ENCODE measurements at regions not wholly inside any gene's neighbourhood (a gene's known extent, or its start where the extent isn't known, plus 50 kb on each side); places are given as distances from the start of the nearest gene placed in this dataset.
A peak's percentile ranks its signal among the peaks of the same experiment; 100 is the strongest.

- H3K9me3 Mint-ChIP-seq, result peaks cover 30% of the 10 kb centered on the region
- H3K36me3 Mint-ChIP-seq (ENCODE audit: low read depth), result peaks cover 21% of the 10 kb centered on the region
- DNase-seq, result no peak
- CTCF ChIA-PET, result no interaction called here
- H3K27ac Mint-ChIP-seq, result no peak overlapping the region
- H3K4me1 Mint-ChIP-seq (ENCODE audit: low read depth), result no peaks in the 10 kb centered on the region
- no peaks in the 10 kb centered on the region for H3K27me3 Mint-ChIP-seq (ENCODE audit: low read depth)
- H3K4me3 Mint-ChIP-seq, result no peak overlapping the region
- intact Hi-C loops (cut with micrococcal nuclease), result no loop called here
Observed at GRCh38 chr3:67781871-67782270, 127.5 kb upstream of the SUCLG2 start.

DNA sequence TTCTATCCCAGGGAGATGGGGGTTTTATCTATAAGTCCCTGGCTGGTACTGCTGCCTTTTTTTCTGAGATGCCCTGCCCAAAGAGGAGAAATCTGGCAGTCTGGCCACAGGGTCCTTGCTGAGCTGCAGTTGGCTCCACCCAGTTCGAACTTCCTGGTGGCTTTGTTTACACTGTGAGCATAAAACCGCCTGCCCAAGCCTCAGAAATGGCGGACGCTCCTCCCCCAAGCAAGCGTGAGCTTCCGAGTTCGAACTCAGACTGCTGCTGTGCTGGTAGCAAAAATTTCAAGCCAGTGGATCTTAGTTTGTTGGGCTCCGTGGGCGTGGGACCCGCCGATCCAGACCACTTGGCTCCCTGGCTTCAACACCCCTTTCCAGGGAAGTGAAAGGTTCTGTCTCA lies 126.8 kb upstream of the SUCLG2 start:
- no peak overlapping the region for H3K4me3 Mint-ChIP-seq
- no peak for DNase-seq
- no peaks in the 10 kb centered on the region for H3K27me3 Mint-ChIP-seq (ENCODE audit: low read depth)
- peaks cover 29% of the 10 kb centered on the region for H3K9me3 Mint-ChIP-seq
- CTCF ChIA-PET, result no interaction called here
- no peak overlapping the region for H3K27ac Mint-ChIP-seq
- no peaks in the 10 kb centered on the region for H3K4me1 Mint-ChIP-seq (ENCODE audit: low read depth)
- intact Hi-C loops (cut with micrococcal nuclease), result no loop called here
- peaks cover 24% of the 10 kb centered on the region for H3K36me3 Mint-ChIP-seq (ENCODE audit: low read depth)

- no peaks in the 10 kb centered on the region for H3K27me3 Mint-ChIP-seq (ENCODE audit: low read depth)
- no peak overlapping the region for H3K27ac Mint-ChIP-seq
- intact Hi-C loops (cut with micrococcal nuclease), result no loop called here
- no peaks in the 10 kb centered on the region for H3K4me1 Mint-ChIP-seq (ENCODE audit: low read depth)
- no peak overlapping the region for H3K4me3 Mint-ChIP-seq
- peaks cover 10% of the 10 kb centered on the region for H3K36me3 Mint-ChIP-seq (ENCODE audit: low read depth)
- CTCF ChIA-PET, result no interaction called here
- no peak for DNase-seq
- peaks cover 28% of the 10 kb centered on the region for H3K9me3 Mint-ChIP-seq
Observed at GRCh38 chr3:67774676-67775075, 120.3 kb upstream of the SUCLG2 start.

GRCh38 chr3:67765575-67765974 lies 111.2 kb upstream of the SUCLG2 start:
- Mint-ChIP-seq H3K9me3 (peaks cover 38% of the 10 kb centered on the region), H3K4me1 (ENCODE audit: low read depth) (no peaks in the 10 kb centered on the region), H3K27me3 (ENCODE audit: low read depth) (no peaks in the 10 kb centered on the region), H3K36me3 (ENCODE audit: low read depth) (peaks cover 13% of the 10 kb centered on the region), H3K27ac (no peak overlapping the region), H3K4me3 (no peak overlapping the region)
- no peak for DNase-seq
- intact Hi-C loops (cut with micrococcal nuclease), result no loop called here
- CTCF ChIA-PET, result interaction anchor here (0.6 to 1.5 kb wide), 2 partner anchors 22 to 24 kb away, joined by 3 to 5 read pairs; no protein-coding TSS in a partner anchor

GRCh38 chr3:67745296-67745695 lies 90.9 kb upstream of the SUCLG2 start:
- intact Hi-C loops (cut with micrococcal nuclease), result no loop called here
- CTCF ChIA-PET, result interaction anchor here (0.6 to 1.6 kb wide), 3 partner anchors 10 to 710 kb away, joined by 3 read pairs; no protein-coding TSS in a partner anchor
- H3K4me3 Mint-ChIP-seq, result no peak overlapping the region
- DNase-seq, result no peak
- peaks cover 8% of the 10 kb centered on the region for H3K36me3 Mint-ChIP-seq (ENCODE audit: low read depth)
- H3K9me3 Mint-ChIP-seq, result peaks cover 10% of the 10 kb centered on the region
- no peak overlapping the region for H3K27ac Mint-ChIP-seq
- H3K4me1 Mint-ChIP-seq (ENCODE audit: low read depth), result peaks cover 29% of the 10 kb centered on the region
- no peaks in the 10 kb centered on the region for H3K27me3 Mint-ChIP-seq (ENCODE audit: low read depth)

- intact Hi-C loops (cut with micrococcal nuclease), result no loop called here
- Mint-ChIP-seq H3K27ac (no peak overlapping the region), H3K9me3 (peaks cover 8% of the 10 kb centered on the region), H3K36me3 (ENCODE audit: low read depth) (peaks cover 8% of the 10 kb centered on the region), H3K4me1 (ENCODE audit: low read depth) (peaks cover 35% of the 10 kb centered on the region), H3K27me3 (ENCODE audit: low read depth) (no peaks in the 10 kb centered on the region), H3K4me3 (no peak overlapping the region)
- CTCF ChIA-PET, result interaction anchor here (0.6 kb wide), 1 partner anchor 124 kb away, joined by 3 read pairs; no protein-coding TSS in a partner anchor
- DNase-seq, result no peak
Observed at GRCh38 chr3:67744699-67745098, 90.3 kb upstream of the SUCLG2 start.

DNA sequence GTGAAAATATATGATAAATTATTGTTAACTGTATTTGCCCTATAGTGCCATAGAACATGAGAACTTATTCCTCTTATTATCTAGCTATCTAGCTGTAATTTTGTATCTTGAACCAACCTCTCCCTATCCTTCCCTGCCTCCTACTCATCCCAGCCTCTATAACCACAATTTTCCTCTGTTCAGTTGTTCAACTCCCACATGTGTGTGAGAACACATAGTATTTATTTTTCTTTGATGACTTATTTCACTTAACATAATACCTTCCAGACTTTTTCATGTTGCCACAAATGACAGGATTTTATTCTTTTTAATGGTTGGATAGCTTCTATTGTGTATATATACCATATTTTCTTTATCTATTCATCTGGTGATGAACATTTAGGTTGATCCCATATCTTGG lies 85.4 kb upstream of the SUCLG2 start:
- Mint-ChIP-seq H3K36me3 (ENCODE audit: low read depth) (peaks cover 11% of the 10 kb centered on the region), H3K27me3 (ENCODE audit: low read depth) (no peaks in the 10 kb centered on the region), H3K4me3 (no peak overlapping the region), H3K9me3 (peaks cover 8% of the 10 kb centered on the region), H3K27ac (peak overlapping the region; percentile 9), H3K4me1 (ENCODE audit: low read depth) (peaks cover 66% of the 10 kb centered on the region)
- CTCF ChIA-PET, result no interaction called here
- DNase-seq, result no peak
- intact Hi-C loops (cut with micrococcal nuclease), result loop anchor here (2.0 kb wide), 2 partner anchors 55 to 741 kb away; partner anchors contain the start of gene KBTBD8

DNA sequence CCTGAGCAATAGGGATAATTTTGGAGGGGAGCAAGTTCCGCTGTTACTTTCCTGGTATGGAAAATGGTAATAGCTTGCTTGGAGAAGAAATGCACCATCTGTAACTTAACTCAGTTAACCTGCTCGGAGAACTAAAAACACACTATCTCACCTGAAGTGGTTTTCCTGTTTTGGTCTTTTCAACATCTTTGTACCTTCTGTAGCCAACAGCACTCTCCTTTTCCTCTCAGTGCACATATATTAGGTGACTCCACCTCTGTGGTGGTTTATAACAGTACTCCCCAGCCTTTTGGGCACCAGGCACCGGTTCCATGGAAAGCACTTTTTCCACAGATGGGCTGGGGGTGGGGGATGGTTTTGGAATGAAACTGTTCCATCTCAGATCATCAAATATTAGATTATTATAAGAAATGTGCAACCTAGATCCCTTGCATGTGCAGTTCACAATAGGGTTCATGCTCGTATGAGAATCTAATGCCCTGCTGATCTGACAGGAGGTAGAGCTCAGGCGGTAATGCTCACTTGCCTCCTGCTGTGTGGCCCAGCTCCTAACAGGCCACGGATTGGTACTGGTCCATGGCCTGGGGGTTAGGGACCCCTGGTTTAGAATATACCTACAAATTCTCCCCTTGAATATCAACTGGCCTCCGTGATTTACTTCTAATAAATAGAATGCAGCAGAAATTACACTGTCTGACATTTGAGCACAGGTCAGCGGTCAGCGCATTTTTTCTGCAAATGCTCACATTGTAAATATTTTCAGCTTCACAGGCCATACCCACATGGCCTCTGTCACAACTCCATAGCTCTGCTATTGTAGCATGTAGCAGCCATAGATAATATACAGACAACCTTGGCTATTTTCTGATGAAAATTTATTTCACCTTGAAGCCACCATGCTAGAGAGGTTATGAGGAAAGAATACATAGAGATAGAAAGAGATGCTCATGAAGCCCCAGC lies 83.8 kb upstream of the SUCLG2 start:
- Mint-ChIP-seq H3K9me3 (peaks cover 13% of the 10 kb centered on the region), H3K27me3 (ENCODE audit: low read depth) (no peaks in the 10 kb centered on the region), H3K4me1 (ENCODE audit: low read depth) (peaks cover 56% of the 10 kb centered on the region), H3K27ac (peak overlapping the region; percentile 42), H3K4me3 (peak overlapping the region; percentile 22), H3K36me3 (ENCODE audit: low read depth) (peaks cover 15% of the 10 kb centered on the region)
- intact Hi-C loops (cut with micrococcal nuclease), result loop anchor here (2.0 kb wide), 2 partner anchors 53 to 739 kb away; partner anchors contain the start of gene KBTBD8
- CTCF ChIA-PET, result interaction anchor here (1.0 to 1.3 kb wide), 3 partner anchors 10 to 358 kb away, joined by 3 to 4 read pairs (median 3); no protein-coding TSS in a partner anchor
- DNase-seq, result no peak

- Mint-ChIP-seq H3K36me3 (ENCODE audit: low read depth) (peaks cover 10% of the 10 kb centered on the region), H3K4me1 (ENCODE audit: low read depth) (peaks cover 56% of the 10 kb centered on the region), H3K27ac (no peak overlapping the region), H3K27me3 (ENCODE audit: low read depth) (no peaks in the 10 kb centered on the region), H3K4me3 (no peak overlapping the region), H3K9me3 (peaks cover 10% of the 10 kb centered on the region)
- intact Hi-C loops (cut with micrococcal nuclease), result no loop called here
- DNase-seq, result no peak
- CTCF ChIA-PET, result interaction anchor here (0.6 to 1.3 kb wide), 5 partner anchors 9 to 1453 kb away, joined by 3 to 4 read pairs (median 3); no protein-coding TSS in a partner anchor
Observed at GRCh38 chr3:67737140-67737539, 82.7 kb upstream of the SUCLG2 start.

DNA sequence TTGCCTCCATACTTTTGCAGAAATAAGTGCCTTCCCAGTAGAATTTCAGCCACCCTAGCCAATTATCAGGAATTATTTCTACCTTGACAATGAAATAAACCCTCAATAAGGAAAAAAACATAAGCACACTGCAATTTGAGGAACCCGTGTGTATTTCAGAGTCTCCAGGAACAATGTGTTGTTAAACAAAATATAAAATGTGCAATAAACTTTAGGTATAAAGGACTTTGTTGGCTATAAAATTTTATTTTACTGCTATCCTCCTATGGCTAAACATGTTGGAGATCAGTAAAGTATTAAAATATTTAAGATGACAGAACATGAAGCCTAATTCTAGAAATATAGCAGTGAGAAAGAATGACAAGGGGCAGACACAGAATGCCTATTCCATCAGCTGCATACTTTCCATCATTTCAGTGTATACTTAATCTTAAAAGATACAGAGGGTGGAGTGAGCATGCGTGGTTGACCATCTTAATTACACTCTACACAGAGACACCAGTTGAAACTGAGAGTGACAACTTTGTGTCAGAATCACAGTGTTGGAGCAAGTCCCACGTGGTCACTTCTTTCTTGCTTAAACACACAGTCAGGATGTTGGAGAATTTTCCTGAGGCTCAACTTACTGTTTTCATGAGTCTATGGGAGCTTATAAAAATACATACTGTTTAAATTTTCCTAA lies 79.0 kb upstream of the SUCLG2 start:
- H3K27ac Mint-ChIP-seq, result no peak overlapping the region
- no peak overlapping the region for H3K4me3 Mint-ChIP-seq
- H3K27me3 Mint-ChIP-seq (ENCODE audit: low read depth), result no peaks in the 10 kb centered on the region
- intact Hi-C loops (cut with micrococcal nuclease), result no loop called here
- CTCF ChIA-PET, result no interaction called here
- H3K9me3 Mint-ChIP-seq, result peaks cover 5% of the 10 kb centered on the region
- H3K36me3 Mint-ChIP-seq (ENCODE audit: low read depth), result peaks cover 8% of the 10 kb centered on the region
- DNase-seq, result no peak
- peaks cover 27% of the 10 kb centered on the region for H3K4me1 Mint-ChIP-seq (ENCODE audit: low read depth)

- peaks cover 7% of the 10 kb centered on the region for H3K9me3 Mint-ChIP-seq
- intact Hi-C loops (cut with micrococcal nuclease), result no loop called here
- peaks cover 11% of the 10 kb centered on the region for H3K4me1 Mint-ChIP-seq (ENCODE audit: low read depth)
- H3K36me3 Mint-ChIP-seq (ENCODE audit: low read depth), result peaks cover 3% of the 10 kb centered on the region
- DNase-seq, result no peak
- no peak overlapping the region for H3K27ac Mint-ChIP-seq
- CTCF ChIA-PET, result no interaction called here
- H3K4me3 Mint-ChIP-seq, result no peak overlapping the region
- no peaks in the 10 kb centered on the region for H3K27me3 Mint-ChIP-seq (ENCODE audit: low read depth)
Observed at GRCh38 chr3:67724434-67724833, 70.0 kb upstream of the SUCLG2 start.

DNA sequence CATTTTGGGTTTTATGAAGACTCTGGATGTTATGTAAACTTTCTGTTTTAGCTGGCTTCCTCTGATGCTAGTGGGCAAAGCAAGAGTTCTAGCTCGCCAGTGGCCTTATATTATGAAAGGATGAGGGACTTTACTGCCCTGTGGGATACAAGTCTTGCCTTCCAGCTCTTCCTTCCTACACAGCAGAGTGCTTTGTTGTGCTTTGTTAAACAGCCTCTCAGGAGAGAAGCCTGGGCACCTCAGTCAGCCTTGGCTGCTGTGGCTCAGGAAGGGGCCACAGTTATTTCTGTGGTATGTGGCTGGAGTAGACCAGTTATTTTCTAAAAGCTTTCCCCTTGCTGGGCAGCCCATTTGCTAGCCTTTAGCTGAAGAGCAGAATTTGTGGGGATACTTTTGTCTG lies 69.5 kb upstream of the SUCLG2 start:
- intact Hi-C loops (cut with micrococcal nuclease), result no loop called here
- no peaks in the 10 kb centered on the region for H3K27me3 Mint-ChIP-seq (ENCODE audit: low read depth)
- CTCF ChIA-PET, result no interaction called here
- DNase-seq, result no peak
- H3K4me1 Mint-ChIP-seq (ENCODE audit: low read depth), result peaks cover 11% of the 10 kb centered on the region
- peaks cover 7% of the 10 kb centered on the region for H3K9me3 Mint-ChIP-seq
- H3K4me3 Mint-ChIP-seq, result no peak overlapping the region
- no peak overlapping the region for H3K27ac Mint-ChIP-seq
- H3K36me3 Mint-ChIP-seq (ENCODE audit: low read depth), result peaks cover 3% of the 10 kb centered on the region

All from activated naive CD4-positive, alpha-beta T cell treated with anti-CD3 and anti-CD28 coated beads for 36 hours (primary cell).